Breast epithelium (tissue), 3 donors: ENCODE measurements at regions not wholly inside any gene's neighbourhood (a gene's known extent, or its start where the extent isn't known, plus 50 kb on each side); places are given as distances from the start of the nearest gene placed in this dataset.

Experiments used
- POLR2A ChIP-seq: fragments of 450-650 bp; IDR thresholded peaks from one replicate; pipeline ENCODE4 v1.6.1; 2016; ENCODE audit warnings: antibody characterized with exemption, mild to moderate bottlenecking, moderate library complexity
- TF ChIP-seq, protein P1 (sequence below), 3 donors: fragments of 450-650 bp; IDR thresholded peaks; one replicate each; pipeline ENCODE4 v1.5.1; 2016 to 2017; ENCODE audit warnings: antibody characterized with exemption in 3 of 3, mild to moderate bottlenecking in 3 of 3, moderate library complexity in 3 of 3

GRCh38 chr4:101584306-101584705, 206.2 kb upstream of the BANK1 start:
- TF ChIP-seq POLR2A, result no peak
- TF ChIP-seq, protein P1, sequence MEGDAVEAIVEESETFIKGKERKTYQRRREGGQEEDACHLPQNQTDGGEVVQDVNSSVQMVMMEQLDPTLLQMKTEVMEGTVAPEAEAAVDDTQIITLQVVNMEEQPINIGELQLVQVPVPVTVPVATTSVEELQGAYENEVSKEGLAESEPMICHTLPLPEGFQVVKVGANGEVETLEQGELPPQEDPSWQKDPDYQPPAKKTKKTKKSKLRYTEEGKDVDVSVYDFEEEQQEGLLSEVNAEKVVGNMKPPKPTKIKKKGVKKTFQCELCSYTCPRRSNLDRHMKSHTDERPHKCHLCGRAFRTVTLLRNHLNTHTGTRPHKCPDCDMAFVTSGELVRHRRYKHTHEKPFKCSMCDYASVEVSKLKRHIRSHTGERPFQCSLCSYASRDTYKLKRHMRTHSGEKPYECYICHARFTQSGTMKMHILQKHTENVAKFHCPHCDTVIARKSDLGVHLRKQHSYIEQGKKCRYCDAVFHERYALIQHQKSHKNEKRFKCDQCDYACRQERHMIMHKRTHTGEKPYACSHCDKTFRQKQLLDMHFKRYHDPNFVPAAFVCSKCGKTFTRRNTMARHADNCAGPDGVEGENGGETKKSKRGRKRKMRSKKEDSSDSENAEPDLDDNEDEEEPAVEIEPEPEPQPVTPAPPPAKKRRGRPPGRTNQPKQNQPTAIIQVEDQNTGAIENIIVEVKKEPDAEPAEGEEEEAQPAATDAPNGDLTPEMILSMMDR (IDR thresholded peaks at IDR 0.05), result no peak
